Activated CD4-positive, CD25-positive, alpha-beta regulatory T cell treated with anti-CD3 and anti-CD28 coated beads, Interleukin-2, amount 50 U/mL, for 72 hours (primary cell): ENCODE measurements at regions not wholly inside any gene's neighbourhood (a gene's known extent, or its start where the extent isn't known, plus 50 kb on each side); places are given as distances from the start of the nearest gene placed in this dataset.
"Not testable (repeated sequence)": the region's sequence is repeated elsewhere in the genome, so short reads cannot be mapped to it uniquely, and the experiment has no call there.

Source experiments
- DNase-seq: peaks from one replicate; pipeline ENCODE4 v3.0.0; 2021

DNA sequence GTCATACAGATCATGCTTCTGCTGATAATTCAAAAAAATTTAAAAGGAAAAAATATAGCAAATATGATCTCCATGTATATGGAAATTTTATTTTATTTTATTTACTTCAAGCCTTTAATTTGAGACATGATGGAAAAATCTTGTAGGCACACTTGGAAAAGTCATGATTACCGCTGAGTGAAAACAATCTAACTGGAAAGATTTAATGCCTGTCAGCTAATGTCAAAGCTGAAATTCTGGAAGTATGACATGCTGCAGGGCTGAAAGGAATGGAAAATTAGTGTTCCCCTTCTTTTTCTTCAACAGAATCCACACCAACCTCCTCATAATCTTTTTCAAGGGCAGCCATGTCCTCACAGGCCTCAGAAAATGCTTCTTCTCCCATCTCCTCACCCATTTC, 58.2 kb downstream of the RPRM start:
- no peak for DNase-seq

DNA sequence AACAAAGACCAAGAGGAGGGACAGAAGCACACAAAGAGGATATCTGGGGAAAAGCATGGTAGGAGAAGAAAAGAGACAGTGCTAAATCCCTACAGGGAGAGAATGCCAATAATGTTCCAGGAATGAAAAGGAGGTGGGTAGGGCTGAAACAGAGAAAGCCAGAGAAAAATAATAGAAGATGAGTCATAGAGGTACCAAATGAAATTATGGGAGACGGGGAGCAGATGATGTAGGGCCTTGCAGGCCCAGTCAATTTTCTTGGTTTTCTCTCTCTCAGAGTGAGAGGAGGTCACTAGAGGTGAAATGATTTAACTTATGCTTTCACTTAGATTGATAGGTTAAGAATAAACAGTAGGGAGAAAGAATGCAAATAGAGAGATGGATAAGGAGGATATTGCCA, 61.5 kb downstream of the RPRM start:
- DNase-seq = no peak

DNA sequence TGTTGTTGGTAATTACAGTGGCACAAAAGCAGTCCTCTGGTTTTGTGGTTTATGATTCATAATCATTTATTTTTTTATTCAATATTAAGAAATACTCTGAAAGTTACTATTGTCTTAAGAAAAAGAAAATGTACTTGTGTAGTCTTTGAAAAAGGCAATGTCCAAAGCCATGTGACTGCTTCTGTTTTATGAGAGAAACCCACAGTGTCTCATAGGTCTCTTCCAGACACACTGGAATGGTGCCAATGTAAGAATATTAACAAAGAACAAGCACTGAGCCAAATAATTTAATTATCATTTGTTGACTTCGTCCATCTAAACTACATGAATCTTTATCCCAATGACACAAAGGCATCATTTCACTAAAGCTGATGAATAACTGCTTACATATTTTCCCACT, 62.5 kb downstream of the RPRM start:
- no peak for DNase-seq

DNA sequence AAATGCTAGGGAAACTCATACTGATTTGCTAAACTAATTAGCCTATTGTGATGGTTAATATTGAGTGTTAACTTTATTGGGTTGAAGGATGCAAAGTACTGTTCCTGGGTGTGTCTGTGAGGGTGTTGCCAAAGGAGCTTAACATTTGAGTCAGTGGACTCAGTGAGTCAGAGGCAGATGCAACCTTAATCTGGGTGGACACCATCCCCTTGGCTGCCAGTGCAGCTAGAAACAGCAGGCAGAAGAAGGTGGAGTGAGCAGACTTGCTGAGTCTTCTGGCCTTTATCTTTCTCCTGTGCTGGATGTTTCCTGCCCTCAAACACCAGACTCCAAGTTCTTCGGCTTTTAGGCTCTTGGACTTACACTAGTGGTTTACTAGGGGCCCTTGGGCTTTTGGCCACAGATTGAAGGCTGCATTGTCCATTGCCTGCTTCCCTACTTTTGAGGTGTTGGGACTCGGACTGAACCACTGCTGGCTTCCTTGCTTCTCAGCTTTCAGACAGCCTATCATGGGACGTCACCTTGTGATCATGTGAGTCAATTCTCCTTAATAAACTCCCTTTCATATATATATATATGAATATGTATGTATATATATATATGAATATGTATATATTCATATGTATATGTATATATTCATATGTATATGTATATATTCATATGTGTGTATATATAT, 69.7 kb downstream of the RPRM start:
- DNase-seq = no peak

DNA sequence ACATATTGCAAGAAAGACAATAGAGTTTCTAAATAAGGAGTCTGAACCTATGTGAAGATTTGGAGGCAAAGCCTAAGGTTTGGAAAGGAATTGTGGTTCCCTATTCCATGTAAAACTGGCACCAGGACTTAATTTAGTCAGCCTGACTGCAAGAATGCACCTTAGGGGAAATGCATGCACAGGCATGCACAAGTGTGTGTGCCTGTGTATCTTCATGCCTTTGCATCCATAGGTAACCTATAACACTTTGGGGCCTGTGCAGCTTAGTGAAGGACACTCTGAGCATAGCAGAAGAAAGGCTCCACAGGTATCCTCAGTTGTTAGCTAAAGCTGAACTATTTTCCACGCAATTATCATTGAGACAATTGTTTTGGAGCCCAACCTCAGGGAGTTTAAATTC, 73.4 kb downstream of the RPRM start:
- no peak for DNase-seq

DNA sequence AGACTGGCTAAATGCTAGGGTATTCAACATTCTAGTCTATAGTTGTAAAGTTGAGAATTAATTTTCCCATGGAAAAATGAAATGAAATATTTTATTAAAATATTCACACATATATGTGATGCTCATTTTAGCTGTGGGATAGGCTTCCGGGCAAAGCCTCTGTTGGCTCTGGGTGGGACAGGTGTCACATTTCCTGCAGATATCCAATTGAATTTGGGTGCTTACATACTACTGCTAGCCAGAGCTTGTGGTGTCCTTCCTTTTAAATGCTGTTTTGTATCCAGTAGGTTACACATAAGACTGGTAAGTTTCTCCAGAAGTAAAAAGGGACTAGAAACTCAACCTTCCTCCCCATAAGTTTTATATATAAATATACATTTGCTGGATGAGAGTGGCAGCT, 73.8 kb downstream of the RPRM start:
- no peak for DNase-seq

DNA sequence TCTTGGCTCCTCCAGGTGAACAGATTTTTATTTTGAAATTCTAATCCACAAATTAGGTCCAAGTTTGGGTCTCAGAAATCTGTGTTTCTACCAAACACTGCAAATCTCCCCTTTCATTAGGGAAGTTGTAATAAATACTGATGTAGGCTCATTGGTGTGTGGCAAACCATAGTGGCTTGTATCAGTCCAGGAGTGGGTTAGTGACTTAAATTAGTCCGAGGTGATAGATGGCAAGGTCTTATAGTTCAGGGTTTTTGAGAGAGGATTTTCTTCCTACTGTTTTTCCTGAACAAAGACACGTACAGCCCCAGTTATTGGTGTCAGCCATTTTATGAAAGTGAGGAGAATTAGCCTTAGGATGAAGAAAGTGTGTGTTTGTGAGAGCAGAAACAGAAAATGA, 74.6 kb downstream of the RPRM start:
- DNase-seq = no peak

DNA sequence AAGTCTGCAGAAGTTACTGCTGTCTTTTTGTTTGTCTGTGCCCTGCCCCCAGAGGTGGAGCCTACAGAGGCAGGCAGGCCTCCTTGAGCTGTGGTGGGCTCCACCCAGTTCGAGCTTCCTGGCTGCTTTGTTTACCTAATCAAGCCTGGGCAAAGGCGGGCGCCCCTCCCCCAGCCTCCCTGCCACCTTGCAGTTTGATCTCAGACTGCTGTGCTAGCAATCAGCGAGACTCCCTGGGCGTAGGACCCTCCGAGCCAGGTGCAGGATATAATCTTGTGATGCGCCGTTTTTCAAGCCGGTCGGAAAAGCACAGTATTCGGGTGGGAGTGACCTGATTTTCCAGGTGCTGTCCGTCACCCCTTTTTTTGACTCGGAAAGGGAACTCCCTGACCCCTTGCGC, 75.2 kb downstream of the RPRM start:
- DNase-seq = not testable (repeated sequence)

DNA sequence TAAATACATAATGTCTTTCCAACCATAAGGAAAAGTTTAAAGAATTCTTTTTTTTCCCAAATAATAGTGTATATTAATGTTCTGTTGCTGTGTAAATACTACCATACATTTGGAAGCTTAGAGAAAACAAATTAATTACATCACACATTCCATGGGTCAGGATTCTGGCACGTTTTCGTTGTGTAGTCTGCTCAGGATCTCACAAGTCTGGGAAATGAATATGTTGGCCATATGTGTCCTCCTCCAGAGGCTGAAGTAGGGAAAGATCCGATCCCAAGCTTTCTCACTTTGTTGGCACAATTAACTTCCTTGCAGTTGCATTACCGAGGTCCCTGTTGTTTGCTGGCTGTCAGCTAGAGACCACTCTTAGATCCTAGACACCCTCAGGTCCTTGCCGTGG, 83.9 kb downstream of the RPRM start:
- DNase-seq = no peak

DNA sequence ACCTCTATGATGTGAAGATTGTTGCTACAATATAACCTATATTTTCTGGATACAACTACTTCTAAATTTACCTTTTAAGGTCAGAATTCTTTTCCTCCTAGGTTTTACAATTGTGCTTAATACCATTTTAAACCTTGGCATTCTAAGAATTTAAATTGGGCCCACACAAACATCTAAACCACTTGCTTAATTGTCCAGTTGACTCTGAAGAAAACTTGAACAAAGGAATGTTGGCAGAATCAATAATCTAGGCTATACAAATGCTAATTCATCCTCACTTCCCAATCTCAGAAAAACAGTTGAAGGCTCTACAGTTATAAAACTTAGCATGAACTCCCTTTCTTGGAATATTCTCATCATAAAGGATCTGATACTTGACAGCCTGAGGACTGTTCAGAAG, 84.3 kb downstream of the RPRM start:
- no peak for DNase-seq

DNA sequence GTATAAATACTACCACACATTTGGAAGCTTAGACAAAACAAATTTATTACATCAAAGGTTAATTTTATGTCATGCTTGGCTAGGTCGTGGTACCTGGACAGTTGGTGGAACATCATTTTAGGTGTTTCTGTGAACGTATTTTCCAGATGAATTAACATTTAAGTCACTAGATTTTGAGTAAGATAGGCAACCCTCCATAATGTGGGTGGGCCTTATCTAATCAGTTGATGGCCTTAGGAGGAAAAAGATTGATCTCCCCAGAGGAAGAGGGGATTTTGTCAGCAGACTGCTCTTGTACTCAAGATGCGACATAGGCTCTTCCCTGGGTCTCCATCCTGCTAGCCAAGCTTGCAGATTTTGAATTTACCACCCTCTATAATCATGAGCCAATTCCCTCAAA, 85.0 kb downstream of the RPRM start:
- no peak for DNase-seq

DNA sequence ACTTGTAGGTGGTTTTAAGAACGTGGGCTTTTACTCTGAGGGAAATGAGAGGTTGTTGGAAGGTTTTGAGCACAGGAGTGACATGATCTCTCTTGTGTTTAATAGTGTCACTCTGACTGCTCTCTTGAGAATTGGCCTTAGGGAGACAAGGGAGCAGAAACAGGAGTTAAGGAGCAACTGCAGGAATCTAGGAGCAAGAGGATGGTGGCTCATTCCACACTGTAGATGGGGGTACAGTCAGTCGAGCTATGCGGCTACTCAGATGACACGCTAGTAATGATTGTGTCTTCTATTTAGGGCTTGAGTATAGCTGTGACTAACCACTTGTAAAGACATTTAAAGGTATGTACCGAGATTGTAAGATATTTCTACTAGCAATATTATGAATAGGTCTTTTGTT, 87.4 kb downstream of the RPRM start:
- no peak for DNase-seq

DNA sequence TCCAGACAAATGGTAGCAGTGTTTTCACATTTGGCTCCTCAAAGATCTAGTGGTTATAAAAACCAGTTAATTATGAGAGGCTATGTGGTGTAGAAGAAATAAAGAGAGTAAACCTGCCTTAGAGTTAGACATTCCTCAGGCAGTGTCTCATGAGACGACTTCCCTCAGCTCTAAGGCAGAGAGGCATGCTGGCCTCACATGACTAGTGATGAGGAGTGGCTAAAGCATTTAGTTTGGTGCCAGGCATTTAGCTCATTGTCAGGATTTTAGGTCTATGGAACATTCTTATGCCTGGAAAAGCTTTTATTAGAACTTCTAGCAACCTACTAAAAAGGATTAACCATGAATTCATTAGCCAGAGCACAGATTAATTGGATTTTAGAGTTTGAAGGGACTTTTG, 90.3 kb downstream of the RPRM start:
- no peak for DNase-seq

DNA sequence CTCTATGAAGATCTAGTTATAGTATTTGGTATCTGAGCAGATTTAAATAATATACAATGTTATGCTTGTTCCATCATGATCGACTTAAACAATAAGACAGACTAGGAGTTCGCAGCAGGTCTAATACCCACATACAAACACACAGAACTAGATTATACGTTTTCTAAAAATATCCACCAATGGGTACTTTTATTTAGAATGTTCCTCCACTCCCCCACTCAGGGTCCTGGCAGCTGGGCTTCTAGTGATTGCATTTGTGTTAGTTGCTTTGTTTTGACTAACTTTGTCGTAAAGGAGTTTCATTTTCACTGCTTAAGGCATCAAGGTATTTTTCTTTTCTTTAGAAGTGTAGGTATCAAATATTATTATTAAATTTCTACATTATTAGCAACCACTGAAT, 91.4 kb downstream of the RPRM start:
- no peak for DNase-seq

DNA sequence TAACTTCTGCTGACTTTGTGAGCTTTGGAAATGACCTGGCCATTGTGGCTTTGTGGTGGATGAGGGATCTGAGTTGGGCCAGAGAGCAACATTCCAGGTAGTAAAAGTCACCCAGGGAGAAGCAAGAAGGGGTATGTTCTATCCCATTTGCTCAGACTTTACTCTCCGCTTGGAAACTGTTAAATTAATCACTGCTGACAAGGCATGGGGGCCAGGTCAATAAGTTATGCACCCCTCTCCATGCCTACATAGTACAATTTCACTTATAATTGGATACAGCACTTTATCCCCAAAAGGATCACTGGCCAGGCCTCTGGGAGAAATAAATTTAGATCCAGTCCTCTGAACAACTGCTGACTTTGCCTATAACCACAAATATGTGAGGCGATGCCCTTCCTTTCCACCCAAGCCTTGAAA, 92.1 kb downstream of the RPRM start:
- DNase-seq = no peak

DNA sequence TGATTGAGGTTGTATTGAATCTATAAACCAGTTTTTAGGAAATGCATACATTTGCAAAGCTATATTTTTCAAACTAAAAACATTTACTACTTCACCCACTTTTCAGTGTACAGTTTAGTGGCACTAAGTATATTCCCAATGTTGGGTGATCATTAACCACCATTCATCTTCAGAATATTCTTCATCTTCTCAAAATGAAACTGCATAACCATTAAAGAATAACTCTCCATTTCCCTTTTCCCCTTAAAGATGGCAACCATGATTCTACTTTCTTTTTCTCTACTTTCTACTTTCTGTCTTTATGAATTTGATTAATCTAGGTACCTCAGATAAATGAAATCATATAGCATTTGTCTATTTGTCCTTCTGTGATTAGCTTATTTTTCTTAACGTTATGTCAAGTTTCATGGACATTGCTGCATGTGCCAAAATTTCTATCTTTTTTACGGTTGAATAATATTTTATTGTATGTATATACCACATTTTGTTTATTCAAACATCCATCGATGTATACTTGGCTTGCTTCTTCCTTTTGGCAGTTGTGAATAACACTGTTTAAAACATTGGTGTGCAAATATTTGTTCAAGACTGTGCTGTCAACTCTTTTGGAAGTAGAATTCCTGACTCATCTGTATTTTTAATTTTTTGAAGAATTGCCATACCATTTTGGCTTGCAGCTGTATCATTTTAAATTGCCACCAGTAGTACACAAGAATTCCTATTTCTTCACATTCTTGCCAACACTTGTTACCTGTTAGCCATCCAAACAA, 104.9 kb downstream of the RPRM start:
- DNase-seq = no peak

DNA sequence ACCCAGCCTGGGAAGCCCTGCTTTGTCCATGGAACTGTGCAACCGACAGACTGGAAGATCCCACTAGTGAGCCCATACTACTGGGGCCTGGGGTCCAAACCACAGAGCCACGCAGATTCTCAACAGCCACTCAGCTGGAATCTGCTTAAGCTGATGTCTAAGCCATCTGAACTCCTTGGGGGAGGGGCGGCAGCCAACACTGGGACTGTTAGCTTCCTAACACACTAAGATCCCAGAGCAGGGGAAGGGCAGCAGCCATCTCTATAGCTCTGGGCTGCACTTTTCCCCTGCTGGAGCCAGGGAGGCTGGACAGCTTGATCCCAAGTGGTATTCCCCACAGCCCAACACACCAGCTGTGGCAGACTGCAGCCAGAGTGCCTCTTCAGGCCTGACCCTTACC, 118.3 kb downstream of the RPRM start:
- no peak for DNase-seq

DNA sequence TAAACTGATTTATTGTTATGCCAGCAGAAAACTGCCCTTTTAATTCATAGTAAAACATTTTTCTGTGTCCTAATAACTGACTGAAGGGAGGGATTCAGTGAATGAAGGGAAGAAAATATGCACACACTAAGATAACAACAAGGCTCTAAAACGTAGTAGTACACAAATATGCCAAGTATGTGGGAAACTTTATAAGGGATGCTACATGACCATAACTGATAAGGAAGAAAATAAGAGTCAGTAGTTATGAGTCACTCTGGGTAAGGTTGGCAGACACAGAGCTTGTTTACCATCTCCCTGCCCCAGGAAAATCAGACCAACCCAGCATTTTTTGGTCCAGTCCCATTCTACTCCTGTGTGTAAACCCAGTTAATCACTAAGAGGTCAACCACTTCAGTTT, 124.2 kb downstream of the RPRM start:
- DNase-seq = no peak

DNA sequence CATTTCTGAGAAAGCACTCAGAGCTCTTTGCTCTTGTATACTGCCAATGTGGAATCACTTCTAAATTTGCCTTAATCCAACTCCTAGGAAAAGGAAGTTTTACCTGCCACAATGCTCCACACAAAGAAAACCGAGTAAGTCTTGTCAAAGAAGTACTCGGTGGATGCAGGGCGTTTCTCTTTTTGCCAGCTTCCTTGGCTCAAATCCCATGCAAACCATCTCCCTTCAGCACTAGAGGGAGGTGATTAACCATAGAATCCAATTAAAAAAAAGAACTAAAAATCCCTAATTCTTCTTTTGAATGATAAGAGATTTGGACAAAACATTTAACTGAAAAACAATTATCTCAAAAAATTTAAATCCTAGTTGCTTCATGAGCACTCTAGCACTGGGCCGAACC, 129.0 kb downstream of the RPRM start:
- no peak for DNase-seq

DNA sequence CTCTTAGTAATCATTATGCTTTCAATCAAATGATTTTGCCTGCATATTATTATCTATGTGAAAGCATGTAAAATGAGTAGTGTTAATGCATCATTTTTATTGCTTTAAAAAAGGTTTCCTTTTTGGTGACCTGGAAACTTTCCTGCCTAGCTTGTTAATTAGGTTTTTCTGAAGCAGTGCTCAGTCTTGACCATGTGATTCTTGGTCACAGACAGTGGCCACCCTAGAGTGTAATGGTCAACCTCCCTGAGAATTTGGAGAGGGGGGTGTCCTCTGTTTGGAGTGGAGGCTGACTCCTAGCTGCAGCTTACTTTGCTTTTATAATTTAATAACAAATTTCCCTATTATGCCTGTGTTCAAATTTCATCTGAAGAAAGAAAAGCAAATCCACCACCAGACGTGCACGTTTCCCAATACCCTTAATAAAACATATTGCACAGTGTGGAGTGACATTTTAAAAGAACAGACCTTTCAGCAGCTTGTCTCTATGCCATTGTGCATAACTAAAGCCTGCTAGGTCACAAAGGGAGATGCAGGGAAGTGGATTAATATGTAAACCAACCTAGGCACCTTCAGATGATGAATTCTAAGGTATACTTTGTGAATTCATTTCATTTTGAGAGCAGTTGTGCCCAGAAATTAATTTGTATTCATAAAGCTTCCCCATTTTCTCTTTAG, 130.6 kb downstream of the RPRM start:
- no peak for DNase-seq

DNA sequence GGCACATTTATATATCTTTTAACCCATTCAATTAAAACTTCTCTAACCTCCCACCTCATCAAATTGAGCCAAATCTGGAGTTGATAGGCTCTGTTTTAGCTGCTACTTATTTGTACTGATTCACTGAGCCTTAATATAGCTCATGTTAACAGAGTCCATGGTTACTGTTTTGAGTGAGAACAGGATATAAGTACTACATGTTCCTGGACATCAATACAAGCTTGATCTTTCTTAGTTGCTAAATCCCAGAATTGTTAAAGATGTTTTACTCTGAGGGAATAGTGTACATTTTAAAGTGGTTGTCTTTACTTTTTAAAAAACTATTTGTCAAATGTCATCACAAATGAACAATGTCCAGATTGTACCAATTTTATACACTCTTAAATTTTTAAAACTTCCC, 157.7 kb downstream of the RPRM start:
- no peak for DNase-seq

DNA sequence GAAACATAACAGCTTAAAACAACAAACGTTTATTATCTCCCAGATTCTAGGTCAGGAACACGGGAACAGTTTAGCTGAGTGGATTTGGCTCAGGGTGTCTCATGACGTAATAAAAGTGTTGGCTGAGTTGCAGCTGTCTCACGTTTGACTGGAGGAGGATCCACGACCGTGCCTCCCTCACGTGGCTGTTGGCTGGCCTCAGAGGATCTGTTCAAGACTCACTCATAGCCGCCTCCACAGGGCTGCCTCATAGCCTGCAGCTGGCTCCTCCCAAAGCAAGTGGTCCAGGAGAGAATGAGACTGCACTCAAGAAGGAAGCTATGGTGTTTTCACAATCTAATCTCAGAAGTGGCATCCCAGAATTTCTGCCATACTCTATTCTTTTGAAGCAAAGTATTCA, 167.1 kb downstream of the RPRM start:
- DNase-seq = no peak

DNA sequence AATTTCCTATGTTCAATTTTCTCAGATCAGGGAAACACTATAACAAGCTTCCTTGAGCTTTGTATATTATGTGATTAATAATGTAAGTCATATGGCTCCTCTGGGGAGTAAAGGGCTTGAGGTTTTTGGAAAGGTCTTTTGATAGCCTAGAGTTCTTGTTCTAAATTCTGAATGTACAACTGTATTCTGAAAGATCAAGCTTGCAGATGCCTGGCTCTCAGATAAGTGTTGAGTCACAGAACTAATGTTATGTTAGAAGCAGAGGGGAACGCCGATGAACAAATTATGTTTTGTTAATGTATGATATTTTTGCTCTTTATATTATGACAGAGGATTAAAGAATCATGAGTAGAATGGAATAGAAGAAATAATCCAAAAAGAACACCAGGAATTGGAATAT, 170.1 kb downstream of the RPRM start:
- no peak for DNase-seq

DNA sequence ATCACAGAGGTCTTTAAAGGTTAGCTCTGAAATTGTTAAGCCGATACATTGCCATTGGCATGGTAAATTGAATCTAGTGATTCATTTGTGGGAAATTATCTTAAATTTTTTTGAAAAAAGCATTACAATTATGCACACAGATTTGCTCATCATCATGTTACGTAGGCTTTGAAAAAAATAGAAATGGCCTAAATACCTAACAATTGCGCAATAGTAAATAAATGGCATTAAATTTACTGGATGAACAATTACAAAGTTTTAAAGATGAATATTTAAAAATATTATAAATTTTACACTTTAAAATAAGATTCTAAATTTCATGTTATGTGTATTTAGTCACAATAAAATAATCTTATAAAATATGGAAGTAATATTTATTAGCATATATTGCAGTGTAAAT, 171.3 kb downstream of the RPRM start:
- DNase-seq = no peak
